ENCODE measurements at regions not wholly inside any gene's neighbourhood (a gene's known extent, or its start where the extent isn't known, plus 50 kb on each side); places are given as distances from the start of the nearest gene placed in this dataset.

- H3K4me3 ChIP-seq (ENCODE audit: control insufficient read depth, low read depth, low read length): no peak overlapping the region
- TF ChIP-seq, protein P1, sequence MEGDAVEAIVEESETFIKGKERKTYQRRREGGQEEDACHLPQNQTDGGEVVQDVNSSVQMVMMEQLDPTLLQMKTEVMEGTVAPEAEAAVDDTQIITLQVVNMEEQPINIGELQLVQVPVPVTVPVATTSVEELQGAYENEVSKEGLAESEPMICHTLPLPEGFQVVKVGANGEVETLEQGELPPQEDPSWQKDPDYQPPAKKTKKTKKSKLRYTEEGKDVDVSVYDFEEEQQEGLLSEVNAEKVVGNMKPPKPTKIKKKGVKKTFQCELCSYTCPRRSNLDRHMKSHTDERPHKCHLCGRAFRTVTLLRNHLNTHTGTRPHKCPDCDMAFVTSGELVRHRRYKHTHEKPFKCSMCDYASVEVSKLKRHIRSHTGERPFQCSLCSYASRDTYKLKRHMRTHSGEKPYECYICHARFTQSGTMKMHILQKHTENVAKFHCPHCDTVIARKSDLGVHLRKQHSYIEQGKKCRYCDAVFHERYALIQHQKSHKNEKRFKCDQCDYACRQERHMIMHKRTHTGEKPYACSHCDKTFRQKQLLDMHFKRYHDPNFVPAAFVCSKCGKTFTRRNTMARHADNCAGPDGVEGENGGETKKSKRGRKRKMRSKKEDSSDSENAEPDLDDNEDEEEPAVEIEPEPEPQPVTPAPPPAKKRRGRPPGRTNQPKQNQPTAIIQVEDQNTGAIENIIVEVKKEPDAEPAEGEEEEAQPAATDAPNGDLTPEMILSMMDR (IDR thresholded peaks at IDR 0.05; ENCODE audit: control insufficient read depth, insufficient read depth, low read depth, low read length, missing control alignments): no peak
- no peak for DNase-seq (ENCODE audit: low read depth)
Observed at GRCh38 chr5:66410122-66410521, 186.1 kb upstream of the MAST4 start.

DNA sequence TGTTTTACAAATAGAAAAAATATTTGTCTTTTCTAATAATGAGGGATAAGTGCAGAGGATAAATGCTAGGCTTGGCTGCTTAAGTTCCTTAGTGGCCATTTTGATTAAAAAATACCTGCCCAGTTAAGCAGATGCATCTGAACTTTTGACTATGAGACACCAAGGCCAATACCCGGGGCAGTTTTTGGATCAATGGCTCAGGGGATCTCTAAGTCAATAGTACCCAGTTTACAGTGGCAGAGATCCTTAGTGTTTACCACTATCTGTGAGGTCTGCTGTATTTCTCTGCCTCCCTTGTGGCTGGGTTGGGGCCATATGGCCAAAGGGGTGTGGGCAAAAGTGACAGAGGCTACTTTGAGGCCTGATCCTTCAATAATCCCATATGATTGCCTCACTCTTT lies 184.5 kb upstream of the MAST4 start:
- TF ChIP-seq, protein P1 (IDR thresholded peaks at IDR 0.05; ENCODE audit: control insufficient read depth, insufficient read depth, low read depth, low read length, missing control alignments): no peak
- no peak overlapping the region for H3K4me3 ChIP-seq (ENCODE audit: control insufficient read depth, low read depth, low read length)
- DNase-seq (ENCODE audit: low read depth): no peak

DNA sequence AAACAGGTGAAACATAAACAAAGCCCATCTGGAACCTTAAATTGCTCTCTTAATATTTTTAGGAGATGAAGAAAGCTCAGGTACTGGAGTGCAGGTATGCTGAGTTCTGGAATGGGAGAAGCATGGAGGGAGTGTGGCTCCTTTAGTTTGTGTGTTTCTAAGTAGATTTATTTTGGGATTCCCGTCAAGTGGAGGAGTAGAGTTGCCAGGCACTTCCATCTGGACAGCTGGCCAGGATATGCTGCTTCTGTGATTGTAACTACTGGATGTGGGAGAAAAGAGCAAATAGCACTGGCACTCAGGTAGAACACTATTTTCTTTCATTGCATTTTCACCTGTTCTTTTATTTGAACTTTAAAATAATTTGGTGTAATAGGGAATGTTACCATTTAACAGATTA lies 182.3 kb upstream of the MAST4 start:
- TF ChIP-seq, protein P1 (IDR thresholded peaks at IDR 0.05; ENCODE audit: control insufficient read depth, insufficient read depth, low read depth, low read length, missing control alignments): no peak
- no peak for DNase-seq (ENCODE audit: low read depth)

DNA sequence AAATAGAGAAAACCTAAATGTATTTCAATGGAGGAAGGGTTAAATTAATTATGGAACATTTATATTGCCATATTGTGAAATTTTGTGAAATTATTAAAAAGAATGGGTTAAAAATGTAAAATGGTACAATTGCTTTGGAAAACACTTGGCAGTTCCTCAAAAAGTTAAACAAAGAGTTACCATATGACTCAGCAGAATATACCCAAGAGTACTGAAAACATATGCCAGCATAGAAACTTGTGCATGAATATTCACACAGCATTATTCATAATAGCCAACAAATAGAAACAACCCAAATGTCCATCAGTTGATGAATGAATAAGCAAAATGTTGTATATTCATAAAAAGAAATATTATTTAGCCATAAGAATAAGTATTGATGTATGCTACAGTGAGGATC lies 181.0 kb upstream of the MAST4 start:
- no peak for DNase-seq (ENCODE audit: low read depth)
- TF ChIP-seq, protein P1 (IDR thresholded peaks at IDR 0.05; ENCODE audit: control insufficient read depth, insufficient read depth, low read depth, low read length, missing control alignments): no peak
- H3K4me3 ChIP-seq (ENCODE audit: control insufficient read depth, low read depth, low read length): no peak overlapping the region

More for the DNA sequence above, 182.3 kb upstream of the MAST4 start:
- H3K4me3 ChIP-seq (ENCODE audit: control insufficient read depth, low read depth, low read length): no peak overlapping the region

DNA sequence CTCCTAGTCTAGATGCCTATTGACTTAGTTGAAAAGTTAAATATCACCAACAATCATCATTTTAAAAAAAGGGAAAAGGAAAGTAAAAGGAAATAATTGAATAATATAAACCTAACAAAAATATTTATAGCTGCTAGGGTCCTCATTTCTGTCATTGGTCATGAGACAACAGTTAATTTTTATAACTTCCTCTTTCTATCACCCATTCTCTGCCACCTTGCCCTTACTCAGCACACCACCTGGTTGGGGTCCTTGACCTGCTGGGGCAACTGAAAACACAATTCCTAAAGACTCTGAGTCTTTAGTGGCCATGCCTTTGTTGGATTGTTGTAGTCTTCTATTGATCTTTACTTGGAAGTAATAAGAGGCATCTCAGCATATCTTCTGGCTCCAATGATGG lies 179.5 kb upstream of the MAST4 start:
- no peak overlapping the region for H3K4me3 ChIP-seq (ENCODE audit: control insufficient read depth, low read depth, low read length)
- TF ChIP-seq, protein P1 (IDR thresholded peaks at IDR 0.05; ENCODE audit: control insufficient read depth, insufficient read depth, low read depth, low read length, missing control alignments): no peak
- no peak for DNase-seq (ENCODE audit: low read depth)

GRCh38 chr5:66417781-66418180 lies 178.4 kb upstream of the MAST4 start:
- no peak overlapping the region for H3K4me3 ChIP-seq (ENCODE audit: control insufficient read depth, low read depth, low read length)
- TF ChIP-seq, protein P1 (IDR thresholded peaks at IDR 0.05; ENCODE audit: control insufficient read depth, insufficient read depth, low read depth, low read length, missing control alignments): no peak
- no peak for DNase-seq (ENCODE audit: low read depth)

- DNase-seq (ENCODE audit: low read depth): no peak
- TF ChIP-seq, protein P1 (IDR thresholded peaks at IDR 0.05; ENCODE audit: control insufficient read depth, insufficient read depth, low read depth, low read length, missing control alignments): no peak
- H3K4me3 ChIP-seq (ENCODE audit: control insufficient read depth, low read depth, low read length): no peak overlapping the region
Observed at GRCh38 chr5:66423484-66423883, 172.7 kb upstream of the MAST4 start.
